Ovary (tissue), 3 donors: ENCODE measurements at regions not wholly inside any gene's neighbourhood (a gene's known extent, or its start where the extent isn't known, plus 50 kb on each side); places are given as distances from the start of the nearest gene placed in this dataset.

Experiments
- CTCF ChIP-seq, 3 donors: fragments of 450-650 bp in 2 of 3; fragments of 200-600 bp in 1 of 3; IDR thresholded peaks; one replicate each; pipeline versions ENCODE4 v1.5.1 to v1.8.0; 2016 to 2022; ENCODE audit warnings: antibody characterized with exemption in 3 of 3, mild to moderate bottlenecking in 1 of 3
- POLR2A ChIP-seq: fragments of 450-650 bp; IDR thresholded peaks from one replicate; pipeline ENCODE4 v1.6.1; 2017; ENCODE audit warnings: antibody characterized with exemption, mild to moderate bottlenecking, moderate library complexity
- donor health status: DM: no; HTN: no; CAD: no.

- no peak for TF ChIP-seq CTCF (IDR thresholded peaks at IDR 0.05)
- TF ChIP-seq POLR2A, result no peak
Observed at GRCh38 chr12:125533434-125534029, 468.3 kb downstream of the AACS start.
